ENCODE measurements at regions not wholly inside any gene's neighbourhood (a gene's known extent, or its start where the extent isn't known, plus 50 kb on each side); places are given as distances from the start of the nearest gene placed in this dataset.
"Not testable (repeated sequence)": the region's sequence is repeated elsewhere in the genome, so short reads cannot be mapped to it uniquely, and the experiment has no call there.

DNA sequence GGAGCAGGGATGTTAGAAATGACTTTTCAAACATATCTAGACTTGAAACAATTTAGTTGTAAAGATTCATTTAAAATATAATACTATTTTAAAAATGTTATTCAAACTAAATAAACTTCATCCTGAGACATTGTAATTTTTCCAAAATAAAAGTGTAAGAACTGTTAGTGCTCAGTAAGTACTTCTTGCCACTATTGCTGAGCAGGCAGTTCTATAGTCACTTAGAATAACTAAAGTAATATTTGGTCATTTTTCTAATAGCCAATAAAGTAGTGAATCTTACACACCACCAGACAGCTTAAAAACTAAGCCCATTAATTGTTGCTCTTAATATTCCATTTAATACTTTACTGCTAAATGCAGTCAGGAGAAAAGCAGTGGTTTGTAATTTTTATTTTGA is 1120.0 kb upstream of the CDH10 start:
- DNase-seq: no peak

DNA sequence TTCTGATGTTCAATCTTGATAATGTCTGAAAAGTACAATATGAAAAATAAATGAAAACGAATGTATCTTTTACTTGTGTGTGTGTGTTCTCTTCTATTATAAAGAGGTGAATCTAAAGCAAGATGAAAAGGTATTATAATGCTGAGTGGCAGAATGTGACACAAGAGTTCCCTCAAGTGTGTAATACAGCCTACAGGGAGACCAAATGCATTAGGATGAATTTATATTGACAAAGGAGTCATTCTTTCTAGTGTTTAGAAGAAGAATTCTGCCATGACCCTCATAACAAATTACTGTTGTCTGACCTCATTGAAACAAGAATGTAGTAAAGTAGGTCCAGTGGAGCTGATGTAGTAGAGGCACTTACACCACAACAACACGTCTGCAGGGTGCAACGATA is 1119.0 kb upstream of the CDH10 start:
- no peak for DNase-seq

DNA sequence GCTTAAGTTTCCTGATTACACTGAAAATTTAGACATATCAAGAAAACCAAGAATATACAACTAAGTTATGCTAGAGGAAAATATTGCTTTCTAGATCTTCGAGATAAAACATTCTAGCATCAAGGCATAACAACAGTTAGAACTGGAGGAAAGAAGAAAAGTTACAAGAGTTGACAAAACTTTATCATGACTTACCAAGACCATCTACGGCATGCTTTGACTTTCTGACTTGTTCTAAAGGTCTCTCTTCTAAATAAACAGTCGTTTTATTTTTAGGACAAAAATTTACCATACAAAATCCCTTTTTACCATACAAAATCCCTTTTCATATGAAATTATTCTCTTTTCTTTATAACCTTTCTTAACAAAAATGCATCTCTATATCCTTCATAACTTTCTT is 1110.1 kb upstream of the CDH10 start:
- peak in 1 of 2 experiments; percentile 13 for DNase-seq

DNA sequence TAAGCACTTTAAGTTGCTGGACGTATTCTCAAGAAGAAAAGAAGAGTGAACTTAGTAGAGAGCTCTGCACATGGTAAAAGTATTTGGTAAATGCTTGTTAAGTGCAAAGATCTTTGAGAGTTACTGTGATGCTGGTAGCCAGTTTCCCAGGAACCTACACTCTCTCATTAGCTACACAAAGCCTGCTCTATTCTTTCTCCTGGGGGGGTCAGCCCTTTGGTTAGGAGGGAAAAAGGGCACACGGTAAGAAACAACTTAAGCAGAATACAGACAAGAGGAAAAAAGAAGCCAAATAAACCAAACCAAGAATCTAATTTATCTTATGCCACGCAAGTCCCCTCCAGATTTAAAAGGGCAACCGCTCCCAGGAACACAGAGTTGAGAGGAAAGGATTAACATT is 1100.1 kb upstream of the CDH10 start:
- no peak for DNase-seq

DNA sequence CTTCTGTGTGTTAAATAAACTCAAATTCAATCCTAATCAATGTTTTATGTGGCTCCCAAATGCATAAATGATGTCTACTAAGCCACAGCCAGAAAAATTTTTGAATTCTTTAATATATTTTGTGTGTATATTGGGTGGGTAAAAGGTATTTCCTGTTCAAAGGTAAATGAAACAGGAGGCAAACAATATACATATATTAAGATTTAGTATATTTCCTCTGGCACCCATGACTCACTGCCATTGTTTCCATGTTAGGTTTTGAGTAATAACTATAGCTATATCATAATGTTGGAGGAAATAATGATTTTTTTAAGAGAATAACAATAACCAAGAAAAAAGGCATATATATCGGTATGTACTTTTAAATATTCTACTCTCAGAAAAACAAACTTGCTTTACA is 1071.9 kb upstream of the CDH10 start:
- DNase-seq: no peak

DNA sequence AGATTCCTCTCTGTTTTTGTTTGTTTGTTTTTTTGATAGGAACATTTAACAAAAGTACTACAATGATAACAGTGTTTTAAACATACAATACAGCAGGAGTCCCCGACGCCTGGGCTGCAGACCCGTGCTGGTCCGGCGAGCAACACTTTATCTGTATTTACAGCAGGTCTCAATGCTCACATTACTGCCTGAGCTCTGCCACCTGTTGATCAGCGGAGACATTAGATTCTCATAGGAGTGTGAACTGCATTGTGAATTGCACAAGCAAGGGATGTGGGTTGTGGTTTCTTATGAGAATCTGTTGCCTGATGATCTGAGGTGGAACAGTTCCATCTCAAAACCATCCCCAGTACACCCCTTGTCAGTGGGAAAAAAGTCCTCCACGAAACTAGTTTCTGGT is 1068.5 kb upstream of the CDH10 start:
- no peak for DNase-seq

DNA sequence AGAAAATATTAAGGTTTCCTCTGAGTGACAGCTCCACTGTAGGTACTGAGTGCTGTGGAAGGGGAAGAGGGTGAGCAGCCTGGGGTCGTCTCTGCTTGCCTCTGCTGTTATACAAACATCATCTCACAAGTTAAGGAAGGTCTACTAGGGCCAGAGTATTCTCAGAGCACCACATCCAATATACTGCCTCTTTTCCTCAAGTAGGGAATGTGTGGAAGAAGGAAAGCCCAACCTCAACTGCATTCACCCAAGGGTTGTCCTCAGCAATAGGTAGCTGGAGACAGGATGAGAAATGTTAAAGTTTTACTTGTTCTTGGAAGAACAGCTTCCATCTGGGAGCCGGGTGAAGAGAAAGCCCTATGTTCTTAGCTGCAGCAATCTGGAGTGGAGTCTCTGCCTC is 1062.3 kb upstream of the CDH10 start:
- no peak for DNase-seq

DNA sequence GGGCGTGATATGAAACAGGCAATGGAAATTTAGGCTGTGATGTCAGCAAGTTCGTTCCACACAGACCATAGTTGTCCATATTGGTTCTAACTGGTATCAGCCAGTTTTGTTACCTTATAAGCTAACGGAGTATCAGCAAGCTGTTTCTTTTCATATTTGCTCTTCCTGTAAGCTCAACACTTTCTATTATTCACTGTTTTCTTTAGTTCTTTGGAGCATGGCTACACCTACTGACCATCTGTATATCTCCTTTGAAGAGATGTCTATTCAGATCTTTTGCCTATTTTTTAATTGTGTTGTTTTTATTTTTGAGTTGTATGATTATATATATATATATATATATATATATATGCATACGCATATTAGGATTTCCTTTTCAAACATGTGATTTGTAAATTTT is 1057.2 kb upstream of the CDH10 start:
- no peak for DNase-seq

DNA sequence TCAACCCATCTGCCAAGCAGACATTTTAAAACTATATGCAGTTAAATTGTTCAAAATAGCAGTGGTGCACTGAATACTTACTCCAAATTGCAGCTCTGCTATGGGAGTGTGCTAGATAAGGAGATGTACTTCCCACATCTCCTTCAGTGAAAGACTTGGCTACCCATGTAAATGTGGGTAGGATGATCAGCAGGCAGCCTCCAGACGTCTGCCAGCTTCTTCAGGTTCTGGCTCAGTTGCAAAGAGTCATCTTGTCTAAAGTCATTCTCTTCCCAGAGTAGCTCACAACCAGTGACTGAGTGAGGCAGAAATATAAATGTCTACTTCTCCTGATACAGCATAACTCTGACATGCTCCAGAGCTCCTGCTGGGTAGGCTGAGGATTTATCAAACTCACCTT is 1050.0 kb upstream of the CDH10 start:
- DNase-seq: peak in 1 of 2 experiments; percentile 15

DNA sequence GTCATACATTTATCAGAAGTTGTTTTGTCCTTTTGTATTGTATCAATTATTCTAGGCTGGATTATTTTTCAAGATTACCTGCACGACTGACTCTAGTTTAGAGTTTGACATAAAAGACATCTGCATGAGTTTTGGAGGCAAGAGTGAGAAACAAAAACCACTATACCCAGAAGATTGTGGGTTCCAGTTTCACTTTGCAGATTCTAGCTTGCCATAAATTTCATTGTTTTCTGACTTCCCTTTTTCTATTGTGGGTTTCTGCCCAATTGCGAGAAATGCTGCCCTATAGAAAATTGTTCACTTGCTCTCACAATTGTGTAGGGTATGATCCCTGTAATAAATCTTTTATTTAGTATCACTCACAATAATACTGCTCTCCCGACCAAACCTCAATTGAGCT is 1043.4 kb upstream of the CDH10 start:
- no peak for DNase-seq

DNA sequence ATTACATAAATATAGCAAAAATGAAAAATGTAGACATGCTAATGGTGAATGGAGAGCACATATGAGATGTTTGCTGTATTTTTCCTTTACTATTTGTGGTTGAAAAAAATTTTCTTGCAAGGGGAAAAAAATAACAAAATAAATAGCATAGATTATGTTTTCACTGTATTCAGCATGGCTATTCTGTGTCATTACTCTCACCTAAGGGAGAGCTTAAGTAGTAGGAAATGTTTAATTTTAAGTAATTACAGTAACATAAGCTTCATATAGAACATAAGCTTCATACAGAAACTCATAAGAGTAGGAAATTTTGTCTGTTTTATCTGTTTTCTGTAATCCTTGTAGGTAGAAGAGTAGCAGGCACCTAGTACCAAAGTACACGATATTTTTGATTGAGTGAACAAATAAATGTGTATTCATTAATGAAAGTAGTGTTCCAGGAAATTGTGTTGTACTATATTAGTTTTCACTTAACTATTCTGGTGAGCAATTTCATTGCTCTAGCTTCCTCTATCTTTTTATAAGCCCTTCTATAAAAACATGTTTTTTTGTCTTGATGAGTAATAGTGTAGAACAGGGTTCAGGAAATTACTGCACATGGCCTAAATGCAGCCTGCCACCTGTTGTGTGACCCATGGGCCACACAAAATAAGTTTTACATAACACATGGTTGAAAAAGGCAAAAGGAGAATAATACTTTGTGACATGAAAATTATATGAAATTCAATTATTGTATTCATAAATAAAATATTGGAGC is 1025.0 kb upstream of the CDH10 start:
- DNase-seq: no peak

DNA sequence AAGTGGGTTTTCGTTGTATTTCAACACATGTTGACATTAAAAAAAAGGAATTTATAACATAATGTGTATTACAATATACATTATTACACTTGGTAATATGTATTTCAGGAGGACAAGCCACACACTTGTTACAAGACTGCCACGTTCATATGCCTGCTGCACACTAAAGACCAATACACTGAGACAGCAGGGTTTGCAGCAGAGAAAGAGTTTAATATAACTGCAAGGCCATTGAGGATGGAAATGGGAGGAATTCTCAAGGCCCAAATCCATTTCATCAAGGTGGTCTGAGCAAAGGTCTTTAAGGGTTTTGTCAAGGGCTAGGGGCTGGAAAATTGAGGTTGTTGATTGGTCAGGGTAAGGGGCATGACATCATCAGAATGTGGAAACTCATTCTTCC is 1017.8 kb upstream of the CDH10 start:
- DNase-seq: no peak

DNA sequence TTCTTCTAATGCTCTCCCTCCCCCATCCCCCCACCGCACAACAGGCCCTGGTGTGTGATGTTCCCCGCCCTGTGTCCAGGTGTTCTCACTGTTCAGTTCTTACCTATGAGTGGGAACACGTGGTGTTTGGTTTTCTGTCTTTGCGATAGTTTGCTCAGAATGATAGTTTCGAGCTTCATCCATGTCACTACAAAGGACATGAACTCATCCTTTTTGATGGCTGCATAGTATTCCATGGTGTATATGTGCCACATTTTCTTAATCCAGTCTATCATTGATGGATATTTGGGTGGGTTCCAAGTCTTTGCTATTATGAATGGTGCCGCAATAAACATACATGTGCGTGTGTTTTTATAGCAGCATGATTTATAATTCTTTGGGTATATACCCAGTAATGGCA is 1005.5 kb upstream of the CDH10 start:
- not testable (repeated sequence) for DNase-seq

DNA sequence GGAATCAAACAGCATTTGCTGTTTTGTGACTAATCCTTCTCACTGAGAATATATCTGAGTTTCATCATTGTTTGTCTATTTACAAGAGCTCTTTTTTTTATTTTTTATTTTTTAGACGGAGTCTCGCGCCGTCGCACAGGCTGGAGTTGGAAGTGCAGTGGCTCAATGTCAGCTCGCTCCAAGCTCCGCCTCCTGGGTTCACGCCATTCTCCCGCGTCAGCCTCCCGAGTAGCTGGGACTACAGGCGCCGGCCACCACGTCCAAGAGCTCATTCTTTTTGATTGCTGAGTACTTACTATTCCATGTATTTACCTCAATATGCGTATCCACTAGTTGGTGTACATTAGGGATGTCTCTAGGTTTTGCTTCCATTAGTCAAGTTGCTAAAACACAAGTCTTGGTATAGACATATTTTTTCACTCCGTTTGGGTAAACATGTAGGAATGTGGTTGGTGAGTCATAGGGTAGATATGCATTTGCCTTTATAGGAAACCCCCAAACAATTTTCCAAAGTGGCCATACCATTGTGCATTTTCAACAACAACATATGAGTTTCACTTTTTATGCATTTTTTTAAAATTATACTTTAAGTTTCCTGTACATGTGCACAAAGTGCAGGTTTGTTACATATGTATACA is 1005.0 kb upstream of the CDH10 start:
- no peak for DNase-seq

DNA sequence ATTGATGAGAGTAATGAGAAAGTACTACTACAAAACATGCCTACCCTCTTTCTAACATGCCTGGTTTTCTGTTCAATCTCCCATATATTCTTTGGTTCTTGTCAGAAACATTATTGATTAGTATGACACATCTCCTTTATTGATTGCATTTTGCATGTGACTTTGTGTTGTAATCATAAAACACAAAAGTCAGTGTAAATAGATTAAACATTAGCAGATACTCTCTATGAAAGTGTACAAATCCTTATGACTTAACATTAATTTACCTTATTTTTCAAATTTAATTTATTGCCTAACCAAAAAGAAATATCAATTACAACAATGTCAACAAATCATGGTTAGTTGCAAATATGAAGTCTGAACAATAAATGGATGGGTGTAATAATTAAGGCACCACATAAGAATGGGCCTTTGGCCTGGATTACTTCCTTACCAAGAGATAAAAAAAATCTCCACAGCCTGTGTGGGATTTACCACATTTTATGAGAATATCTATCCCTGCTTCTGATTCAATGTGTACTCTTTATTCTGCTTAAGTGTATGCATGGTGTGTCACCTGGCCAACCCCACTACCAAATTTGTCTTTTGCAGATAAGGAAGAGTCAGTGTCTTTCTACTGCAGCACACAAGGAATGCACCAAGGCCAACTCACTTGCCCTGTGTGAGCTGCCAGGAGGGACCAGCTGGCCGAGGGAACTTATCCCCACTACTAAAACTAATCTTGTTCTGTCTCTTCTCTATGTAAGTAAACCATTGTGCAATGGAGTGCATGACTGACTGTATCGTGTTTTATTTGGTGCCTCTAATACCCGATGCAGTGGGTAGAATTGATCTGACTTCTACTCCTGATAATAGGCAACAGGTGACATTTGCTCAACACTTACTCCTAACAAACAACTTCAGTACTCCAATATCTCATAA is 1001.9 kb upstream of the CDH10 start:
- DNase-seq: no peak

DNA sequence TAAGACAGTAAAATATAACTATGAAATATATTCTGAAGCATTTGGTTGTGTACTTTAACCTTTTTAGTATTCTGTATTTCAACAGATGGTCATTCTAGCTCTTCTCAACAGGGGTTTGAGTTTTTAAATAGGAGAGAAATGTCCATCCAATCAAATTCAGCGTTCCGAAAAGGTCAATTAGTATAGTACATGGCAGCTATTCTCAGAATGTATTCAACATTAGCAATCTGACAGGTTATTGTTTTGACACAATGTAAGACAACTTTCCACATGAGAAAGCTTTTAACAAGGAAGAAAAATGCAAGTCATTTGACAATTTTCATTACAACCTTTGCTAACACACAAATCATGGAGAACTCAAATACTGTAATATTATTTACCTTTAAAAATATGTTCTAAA is 996.3 kb upstream of the CDH10 start:
- DNase-seq: peak; percentile 5 to 65

DNA sequence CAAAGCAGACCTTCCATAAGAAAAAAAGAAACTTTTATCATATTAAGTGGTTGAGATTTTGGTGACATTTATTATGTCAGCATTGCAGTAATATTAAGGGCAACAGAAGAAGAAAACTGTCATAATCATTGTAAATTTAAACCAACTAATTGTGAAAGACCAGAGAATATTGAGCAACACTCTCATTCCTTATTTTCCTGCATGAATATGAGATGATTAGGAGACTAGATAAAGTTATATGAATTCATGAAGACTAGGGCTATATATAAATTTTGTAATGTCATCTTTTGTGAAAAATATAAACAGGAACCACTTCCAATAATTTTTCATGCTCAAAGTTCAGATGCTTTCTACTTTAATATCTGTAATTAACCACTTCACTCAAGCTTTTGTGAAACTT is 974.5 kb upstream of the CDH10 start:
- no peak for DNase-seq

DNA sequence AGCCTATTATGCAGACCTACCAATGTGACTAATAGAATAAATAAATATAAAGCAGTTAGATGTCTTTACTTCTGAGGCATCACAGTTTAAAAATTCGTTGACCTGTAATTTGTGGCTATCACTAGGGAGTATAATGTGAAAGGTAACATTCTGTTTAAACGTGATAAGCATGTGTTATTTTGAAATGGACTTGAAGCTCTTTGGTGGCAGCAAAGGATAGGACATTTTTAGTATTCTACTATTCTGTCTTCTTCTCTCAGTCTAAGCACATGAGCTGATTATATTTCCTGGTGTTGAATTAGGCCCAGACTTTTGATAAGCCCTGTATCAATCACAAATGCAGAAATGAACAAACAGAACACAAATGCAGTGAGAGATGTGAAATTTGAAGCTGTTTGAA is 974.0 kb upstream of the CDH10 start:
- no peak for DNase-seq

DNA sequence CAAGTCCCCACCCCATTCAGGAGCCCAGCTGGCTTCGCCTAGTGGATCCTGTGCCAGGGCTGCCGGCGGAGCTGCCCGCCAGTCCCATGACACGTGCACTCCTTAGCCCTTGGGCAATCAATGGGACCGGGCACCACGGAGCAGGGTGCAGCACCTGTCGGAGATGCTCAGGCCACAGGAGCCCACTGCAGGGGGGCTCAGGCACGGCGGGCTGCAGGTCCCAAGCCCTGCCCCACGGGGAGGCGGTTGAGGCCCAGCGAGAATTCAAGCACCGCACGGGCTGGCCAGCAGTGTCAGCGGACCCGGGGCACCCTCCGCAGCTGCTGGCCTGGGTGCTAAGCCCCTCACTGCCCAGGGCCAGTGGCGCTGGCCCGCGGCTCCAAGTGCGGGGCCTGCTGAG is 969.7 kb upstream of the CDH10 start:
- no peak for DNase-seq

DNA sequence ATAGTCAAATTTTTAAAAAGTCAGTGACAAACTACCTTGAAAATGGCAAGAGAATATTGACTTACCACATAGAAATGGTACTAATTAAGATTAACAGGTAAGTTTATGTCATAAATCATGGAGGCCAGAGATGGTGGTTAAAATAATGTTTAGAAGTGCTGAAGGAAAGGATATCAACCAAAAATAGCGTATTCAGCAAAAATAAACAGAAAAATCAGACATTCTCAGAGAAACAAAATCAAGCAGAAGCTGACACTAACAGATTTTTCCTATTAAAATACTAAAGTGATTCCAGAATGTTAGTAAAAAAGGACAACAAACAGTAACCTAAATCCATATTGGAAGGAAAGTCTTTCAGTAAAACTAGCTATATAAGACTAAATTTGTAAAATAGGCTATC is 959.9 kb upstream of the CDH10 start:
- no peak for DNase-seq

DNA sequence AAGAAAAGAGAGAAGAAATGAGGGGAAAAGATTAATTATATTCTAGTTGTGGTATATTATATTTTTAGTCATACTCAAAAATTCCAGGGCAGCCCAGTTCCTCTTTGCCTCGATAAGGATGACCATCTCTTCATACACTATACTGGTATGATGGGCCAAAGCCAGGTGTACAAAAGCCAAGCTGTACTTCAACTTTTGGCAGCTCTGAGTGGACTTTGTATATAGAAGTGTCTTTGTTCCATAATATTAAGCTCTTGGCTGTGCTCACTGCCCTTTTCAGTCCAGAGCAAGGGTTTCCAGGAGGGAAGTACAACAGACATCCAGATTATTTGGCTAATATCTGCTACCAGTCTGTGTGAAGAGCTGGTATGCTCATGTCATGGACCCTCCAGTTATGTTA is 934.3 kb upstream of the CDH10 start:
- no peak for DNase-seq

DNA sequence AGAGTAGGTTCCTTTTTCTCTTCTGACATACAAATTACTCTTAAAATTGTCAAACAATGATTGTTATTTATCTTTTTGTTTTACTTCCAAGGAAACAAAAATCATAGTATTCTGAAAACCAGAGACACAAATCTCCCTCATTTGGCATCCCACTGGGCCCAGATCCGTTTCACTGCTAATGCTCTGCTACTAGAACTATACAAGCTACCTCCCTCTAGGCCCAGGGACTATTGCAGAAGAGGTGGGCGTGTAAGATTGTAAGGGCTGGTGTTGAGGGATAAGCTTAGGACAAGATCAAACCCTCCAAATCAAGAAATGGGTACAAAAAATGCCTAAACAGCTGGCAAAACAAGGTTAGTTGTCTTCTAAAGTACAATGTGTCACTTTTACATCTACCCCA is 928.9 kb upstream of the CDH10 start:
- no peak for DNase-seq

DNA sequence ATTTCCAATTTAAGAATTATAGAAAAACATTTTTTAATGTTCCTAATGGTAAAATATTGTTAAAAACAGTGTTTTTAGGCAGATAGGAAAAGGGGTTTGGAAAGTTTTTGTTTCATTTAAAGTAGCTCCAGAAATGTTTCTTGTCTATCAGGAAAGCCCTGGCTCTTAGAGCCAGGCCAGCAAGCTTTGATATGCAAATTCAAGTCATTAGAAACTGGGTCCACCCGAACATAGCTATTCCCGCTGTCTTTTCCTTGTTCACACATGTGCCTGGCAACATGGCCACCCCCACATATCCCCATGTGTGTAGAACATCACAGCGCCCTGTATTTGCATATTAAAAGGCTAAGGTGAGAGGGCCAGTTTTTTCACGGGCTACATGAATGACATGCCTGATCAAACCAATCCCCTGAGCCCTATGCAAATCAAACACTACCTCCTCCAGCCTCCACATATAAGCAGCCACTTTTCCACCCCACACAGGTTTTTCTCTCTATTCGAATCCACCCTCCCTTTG is 925.3 kb upstream of the CDH10 start:
- no peak for DNase-seq
